T-helper 1 cell (primary cell): ENCODE measurements at regions not wholly inside any gene's neighbourhood (a gene's known extent, or its start where the extent isn't known, plus 50 kb on each side); places are given as distances from the start of the nearest gene placed in this dataset.

Experiments used
- DNase-seq, 5 donors: peaks; one replicate each; pipeline ENCODE4 v3.0.0-alpha.2; 2012 to 2020

DNA sequence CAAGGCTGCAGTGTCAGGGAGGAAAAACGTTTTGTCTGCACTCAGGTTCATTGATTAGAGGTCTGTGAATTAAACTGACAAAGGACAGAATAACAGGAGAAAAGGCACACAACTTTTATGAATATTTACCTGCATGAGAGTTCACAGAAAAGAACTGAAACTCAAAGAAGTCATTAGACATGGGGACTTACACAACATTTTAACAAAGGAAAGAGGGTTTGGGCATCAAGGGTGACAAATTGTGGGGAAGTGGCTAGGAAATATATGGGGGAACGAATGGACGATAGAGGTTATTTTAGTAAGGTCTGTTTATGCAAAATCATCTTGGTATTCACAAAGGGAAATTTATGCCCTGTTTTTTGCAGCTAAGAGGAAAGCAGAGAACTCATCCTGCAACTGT lies 65.6 kb upstream of the C15orf39 start:
- no peak for DNase-seq

DNA sequence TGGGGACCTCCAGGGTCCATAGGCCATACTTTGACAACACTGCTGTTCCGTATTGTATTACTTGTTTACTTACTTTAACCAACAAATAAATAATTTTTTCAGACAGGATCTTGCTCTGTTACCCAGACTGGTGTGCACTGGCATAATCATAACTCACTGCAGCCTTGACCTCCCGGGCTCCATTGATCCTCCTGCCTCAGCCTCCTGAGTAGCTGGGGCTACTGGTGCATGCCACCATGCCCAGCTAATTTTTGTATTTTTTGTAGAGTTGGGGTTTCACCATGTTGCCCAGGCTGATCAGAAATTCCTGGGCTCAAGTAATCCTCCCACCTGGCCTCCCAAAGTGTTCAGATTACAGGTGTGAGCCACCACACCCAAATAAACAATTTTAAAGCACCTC lies 64.9 kb upstream of the C15orf39 start:
- DNase-seq = no peak

DNA sequence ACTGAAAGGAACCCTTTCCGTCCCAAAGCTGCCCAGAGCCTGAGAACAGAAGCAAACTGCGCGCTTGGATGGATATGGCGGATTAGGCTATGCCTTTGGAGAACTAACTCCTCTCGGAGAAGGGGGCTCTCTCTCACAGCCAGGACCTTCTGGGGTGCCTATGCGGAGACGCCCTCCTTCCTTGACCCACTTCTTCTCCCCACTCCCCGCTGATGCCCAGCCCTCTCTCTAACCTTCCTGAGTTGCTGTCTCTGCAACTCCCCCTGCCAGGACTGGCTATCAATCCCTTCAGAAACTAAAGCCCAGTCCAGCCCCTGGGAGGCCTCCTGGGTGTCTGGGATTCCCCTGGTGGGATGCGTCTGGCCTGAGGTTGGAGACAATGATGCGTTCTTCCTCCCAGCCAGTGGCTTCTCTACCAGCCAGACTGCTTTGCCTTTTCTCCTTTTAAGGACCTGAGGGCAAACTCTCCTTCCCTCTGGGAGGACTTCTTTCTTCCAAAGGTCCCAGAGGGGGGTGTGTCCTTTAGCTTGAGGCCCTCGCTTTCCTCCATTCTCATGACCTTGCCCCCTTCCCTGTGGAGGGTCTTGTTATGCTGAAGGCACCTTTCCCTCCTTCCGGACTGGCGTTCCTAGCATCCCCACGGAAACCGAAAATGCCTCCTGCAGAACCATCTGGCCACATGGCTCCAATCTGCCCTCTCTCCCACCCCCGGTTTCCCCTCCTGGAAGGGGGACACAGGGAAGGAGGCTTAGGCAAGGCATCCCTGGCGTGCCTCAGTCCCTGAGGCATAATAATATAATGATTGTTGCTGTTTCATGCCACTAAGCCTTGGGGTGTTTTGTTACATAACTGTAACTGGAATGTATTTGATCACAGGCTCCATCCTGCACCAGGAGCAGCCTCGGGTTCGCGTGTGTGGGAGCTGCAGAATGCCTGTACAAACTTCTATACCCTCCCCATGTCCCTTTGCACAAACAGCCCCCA lies 63.4 kb upstream of the C15orf39 start:
- DNase-seq = no peak

DNA sequence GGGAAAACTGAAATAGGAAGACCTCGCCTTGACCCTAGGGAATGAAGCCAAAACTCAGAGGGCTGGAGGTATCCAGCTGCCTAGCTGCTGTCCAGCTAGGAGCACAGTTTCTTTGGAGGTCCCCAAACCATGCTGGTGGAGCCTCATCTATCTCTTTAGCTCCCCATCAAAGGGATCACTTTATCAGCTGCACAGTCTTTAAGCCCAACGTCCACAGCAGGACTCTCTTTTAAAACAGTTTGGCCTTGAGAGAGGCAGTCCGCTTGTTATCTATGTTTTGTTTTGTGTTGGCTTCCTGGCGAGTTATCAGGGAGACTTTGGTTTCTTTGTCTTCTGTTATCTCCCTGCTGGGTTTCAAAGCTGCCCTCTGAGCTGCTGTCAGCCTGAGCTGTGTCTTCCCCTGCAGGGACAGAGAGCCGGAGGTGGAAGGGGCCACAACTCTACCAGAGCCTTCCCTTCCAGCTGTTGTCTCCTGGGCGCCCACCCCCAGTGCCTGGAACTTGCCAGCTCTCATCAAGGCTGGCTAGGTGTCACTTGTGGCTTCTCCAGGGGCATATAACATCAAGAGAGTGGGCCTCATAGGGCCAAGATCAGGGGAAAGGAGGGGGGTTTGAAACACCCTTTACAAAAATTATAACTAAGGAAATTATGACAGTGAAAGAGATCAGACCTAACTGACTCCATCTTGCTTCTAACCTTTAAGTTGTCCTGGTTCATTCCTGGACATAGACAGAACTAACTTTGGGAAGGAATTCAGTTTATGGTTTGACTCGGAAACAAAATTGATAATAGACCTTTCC lies 61.4 kb upstream of the C15orf39 start:
- DNase-seq = no peak

DNA sequence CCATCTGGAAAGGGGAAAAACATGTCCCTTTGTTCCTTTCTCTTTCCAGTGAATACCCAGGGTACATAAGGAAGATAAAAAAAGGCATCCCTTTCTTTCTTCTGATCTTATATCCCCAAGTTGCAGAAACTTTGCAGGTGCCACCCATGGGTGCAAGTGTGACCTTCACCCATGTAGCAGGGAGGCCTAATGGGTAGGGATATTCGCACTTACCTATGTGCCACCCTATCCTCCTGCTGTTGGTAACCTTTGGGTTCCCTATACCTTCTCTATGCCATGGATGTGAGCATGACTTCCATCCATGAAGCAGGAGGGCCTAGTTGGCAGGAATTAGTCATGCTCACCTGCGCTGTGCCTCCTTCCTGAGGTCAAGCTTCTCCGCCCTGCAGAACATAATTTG lies 59.2 kb upstream of the C15orf39 start:
- DNase-seq = no peak

DNA sequence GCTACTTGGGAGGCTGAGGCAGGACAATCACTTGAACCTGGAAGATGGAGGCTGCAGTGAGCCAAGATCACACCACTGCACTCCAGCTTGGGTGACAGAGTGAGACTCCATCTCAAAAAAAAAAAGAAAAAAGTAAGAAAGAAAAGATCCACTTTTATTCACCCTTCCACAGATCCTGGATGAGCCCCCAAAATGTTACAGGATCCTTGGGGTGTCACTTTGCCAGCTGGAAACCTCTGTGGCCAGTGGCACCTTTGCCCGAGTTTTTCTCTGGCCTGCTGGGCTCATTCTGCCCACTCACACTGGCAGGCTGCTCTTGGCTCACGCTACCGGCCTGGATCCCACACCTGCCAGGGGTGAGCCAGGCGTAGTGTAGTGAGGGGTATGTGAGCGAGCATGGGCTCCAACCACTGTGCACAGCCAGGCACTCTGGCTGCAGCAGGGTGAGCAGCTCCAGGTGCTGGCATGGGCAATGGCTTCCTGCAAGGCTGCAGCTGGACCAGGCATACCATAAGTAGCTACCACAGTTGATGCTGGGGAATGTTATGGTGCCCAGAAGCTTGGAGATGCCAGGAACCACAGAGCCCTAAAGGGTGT lies 57.8 kb upstream of the C15orf39 start:
- DNase-seq = no peak

DNA sequence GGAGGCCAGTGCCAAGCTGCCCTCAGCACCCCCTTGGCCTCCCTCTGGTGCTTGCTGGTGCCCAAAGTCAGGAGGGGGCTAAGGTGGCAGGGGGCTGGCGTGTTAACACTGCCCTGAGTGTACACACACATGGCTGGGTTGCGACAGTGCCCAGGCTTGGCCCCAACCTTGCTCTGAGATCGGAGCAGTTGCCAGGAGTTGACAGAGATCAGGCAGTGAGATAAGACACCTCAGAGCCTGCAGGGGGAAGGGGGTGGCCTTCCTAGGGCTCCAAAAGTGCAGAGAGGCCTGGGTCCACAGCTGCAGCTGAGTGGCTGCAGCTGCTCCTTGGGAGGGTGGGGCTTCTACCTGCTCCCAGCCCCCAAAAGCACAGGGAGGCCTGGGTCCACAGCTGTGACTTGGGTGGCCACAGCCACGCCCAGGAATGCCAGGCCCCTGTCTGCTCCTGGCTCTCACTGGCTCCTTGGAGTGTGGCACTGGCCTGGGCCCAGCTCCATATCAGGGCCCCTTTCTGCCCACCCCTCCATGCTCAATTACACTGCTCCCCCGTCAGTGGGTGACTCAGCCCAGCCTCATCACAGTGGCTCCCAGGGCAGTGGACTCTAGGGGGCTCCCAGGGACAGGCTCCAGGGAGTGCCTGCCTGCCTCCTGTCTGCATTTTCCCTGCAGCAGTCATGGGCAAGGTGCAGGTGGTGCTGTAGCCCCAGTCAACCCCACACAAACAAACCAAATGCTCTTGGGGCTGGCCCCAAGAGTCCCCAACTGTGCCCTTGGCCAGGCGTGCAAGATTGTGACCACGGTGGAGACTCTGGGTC lies 56.4 kb upstream of the C15orf39 start:
- no peak for DNase-seq

DNA sequence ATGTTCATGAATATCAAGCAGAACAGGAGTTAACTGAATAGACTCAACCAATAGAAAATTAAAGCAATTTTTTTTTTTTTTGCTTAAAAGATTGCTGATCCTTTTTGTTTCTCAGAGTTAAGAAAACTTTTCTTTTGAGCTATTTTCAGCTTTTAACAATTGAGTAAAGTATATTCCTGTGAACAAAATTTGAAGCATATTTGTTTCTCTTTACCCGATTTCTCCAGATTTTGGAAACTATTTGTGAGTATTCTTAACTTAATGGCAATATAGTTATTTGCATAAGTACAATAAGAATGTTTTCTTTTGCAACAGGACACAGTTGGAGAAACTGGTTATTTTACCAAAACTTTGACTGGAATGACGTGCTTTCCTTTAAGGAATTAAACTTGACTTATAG lies 53.4 kb upstream of the C15orf39 start:
- no peak for DNase-seq

DNA sequence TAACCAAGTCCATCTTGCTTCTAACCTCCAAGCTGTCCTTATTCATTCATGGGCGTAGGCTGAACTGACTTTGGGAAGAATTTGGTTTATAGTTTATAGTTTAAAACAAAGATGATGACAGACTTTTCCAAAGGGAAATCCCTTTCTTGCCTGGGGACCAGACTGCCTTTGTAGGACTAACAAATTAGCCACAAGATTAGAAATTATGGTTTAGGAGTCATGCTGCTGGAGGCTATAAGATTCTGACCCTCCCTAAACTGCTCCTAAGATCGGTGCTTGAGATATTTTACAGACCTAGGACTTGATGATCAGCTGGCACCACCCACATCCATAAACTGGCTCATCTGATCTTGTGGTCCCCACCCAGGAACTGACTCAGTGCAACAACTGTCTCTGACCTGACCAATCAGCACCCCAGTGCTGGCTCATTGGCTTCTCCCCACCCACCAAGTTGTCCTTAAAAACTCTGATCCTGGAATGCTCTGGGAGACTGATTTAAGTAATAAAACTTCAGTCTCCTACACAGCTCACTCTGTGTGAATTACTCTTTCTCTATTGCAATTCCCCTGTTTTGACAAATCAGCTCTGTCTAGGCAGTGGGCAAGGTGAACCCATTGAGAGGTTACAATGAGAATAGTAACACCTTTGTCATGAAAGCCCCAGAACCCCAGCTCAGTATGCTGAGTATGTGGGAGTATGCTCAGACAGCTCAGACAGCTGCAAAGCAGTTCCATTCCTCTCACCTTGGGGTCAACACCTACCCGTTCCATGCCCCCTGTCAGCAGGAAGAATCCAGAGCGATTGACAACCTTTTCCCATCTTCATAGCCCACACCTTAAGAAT lies 51.6 kb upstream of the C15orf39 start:
- DNase-seq = no peak

DNA sequence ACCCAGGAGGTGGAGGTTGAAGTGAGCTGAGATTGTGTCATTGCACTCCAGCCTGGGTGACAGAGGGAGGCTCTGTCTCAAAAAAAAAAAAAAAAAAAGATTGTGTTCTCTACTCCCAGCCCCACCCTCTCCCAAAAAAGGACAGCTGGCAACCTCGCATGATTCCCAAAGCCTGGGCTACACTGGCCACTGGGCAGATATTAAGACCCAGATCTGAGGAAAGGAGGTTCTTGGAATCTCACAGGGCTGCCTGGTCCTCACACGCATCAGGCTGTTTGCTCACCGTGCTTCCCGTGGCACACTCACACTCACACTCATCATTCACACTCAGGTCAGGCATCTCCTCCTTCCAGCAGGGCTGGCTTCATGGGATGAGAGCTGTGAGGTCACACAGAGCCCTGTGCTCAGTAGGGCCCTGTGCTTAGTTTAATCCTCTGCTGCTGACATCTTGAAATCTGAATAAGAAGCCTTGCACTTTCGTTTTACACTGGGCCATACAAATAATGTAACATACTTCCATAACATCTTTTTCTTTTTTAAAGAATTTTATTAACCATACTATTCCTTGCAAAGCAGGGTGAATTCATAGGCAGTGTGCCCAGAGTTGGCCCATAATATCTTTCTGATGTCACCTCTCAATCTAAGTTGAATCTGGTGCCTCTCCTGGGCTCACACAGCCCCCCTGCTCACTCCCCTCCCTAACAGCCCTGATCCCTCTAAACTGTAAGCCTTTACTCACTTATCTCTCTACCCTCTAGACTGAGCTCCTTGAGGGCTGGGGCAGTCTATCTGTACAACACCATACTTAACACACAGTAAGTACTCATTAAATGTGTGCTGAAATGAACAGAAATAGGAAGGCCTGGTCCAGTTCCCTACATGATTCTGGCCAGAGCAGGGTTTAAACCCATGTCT lies 50.2 kb upstream of the C15orf39 start:
- DNase-seq = no peak
